Astrocyte of the cerebellum (primary cell): ENCODE measurements at regions not wholly inside any gene's neighbourhood (a gene's known extent, or its start where the extent isn't known, plus 50 kb on each side); places are given as distances from the start of the nearest gene placed in this dataset.
"Not testable (repeated sequence)": the region's sequence is repeated elsewhere in the genome, so short reads cannot be mapped to it uniquely, and the experiment has no call there.

Source experiments
- DNase-seq: peaks from one replicate; pipeline ENCODE4 v3.0.0-alpha.2; 2011; ENCODE audit warnings: low read depth
- H3K4me3 ChIP-seq: 2 replicates; pipeline ENCODE4 v1.5.1; 2011; ENCODE audit warnings: mild to moderate bottlenecking, low read depth, low read length, moderate library complexity
- in situ Hi-C: cut with HindIII; loops from 2 replicates; pipeline ENCODE4 v1.10.0; 2017; ENCODE audit warnings: low sequenced_read_pairs
- TF ChIP-seq, protein P1 (sequence below): IDR thresholded peaks from 2 replicates; pipeline ENCODE4 v1.5.1; 2012; ENCODE audit warnings: low read length, low read depth, moderate library complexity, mild to moderate bottlenecking; ENCODE audit errors: missing control alignments

- H3K4me3 ChIP-seq, in situ Hi-C loops, DNase-seq: not testable (repeated sequence)
These were observed 124.3 kb downstream of the PTCHD1 start for GRCh38 chrX:23458957-23459356.

DNA sequence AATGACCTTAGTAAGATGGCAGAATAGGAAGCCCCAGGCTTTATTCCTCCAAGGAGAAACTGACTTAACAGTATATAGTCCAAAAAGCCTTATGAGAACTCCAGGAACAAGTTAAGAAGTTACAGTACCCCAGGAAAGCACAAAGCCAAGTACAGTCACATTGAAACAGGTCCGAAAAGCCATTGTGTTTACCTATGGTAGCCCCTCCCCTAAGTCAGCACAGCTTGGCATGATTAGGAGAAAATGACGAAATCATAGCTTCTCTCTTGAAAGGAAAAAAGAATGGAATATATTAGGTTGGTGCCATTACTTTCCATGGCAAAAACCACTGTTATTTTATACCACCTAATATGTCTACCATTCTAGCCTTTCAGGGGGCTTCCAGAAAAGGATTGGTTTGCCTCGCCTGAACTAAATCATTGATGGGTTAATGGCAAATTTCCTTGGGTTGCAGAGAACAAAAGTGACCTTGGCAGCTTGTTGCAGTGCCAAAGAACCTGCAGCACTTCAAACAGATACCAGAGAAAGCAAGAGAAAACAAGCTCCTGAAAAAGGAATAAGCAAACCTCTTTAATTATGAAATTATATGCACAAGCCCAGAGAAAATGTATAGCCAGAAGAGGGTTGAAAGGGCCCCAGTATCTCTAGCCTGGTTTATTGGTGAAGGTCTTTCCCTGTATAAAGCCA is 130.6 kb downstream of the PTCHD1 start:
- no peak overlapping the region for H3K4me3 ChIP-seq
- TF ChIP-seq, protein P1, sequence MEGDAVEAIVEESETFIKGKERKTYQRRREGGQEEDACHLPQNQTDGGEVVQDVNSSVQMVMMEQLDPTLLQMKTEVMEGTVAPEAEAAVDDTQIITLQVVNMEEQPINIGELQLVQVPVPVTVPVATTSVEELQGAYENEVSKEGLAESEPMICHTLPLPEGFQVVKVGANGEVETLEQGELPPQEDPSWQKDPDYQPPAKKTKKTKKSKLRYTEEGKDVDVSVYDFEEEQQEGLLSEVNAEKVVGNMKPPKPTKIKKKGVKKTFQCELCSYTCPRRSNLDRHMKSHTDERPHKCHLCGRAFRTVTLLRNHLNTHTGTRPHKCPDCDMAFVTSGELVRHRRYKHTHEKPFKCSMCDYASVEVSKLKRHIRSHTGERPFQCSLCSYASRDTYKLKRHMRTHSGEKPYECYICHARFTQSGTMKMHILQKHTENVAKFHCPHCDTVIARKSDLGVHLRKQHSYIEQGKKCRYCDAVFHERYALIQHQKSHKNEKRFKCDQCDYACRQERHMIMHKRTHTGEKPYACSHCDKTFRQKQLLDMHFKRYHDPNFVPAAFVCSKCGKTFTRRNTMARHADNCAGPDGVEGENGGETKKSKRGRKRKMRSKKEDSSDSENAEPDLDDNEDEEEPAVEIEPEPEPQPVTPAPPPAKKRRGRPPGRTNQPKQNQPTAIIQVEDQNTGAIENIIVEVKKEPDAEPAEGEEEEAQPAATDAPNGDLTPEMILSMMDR, result no peak
- in situ Hi-C loops, result no loop called here
- DNase-seq, result no peak

GRCh38 chrX:23465985-23466384 is 131.3 kb downstream of the PTCHD1 start:
- DNase-seq, result no peak
- H3K4me3 ChIP-seq, result no peak overlapping the region
- in situ Hi-C loops, result no loop called here
- TF ChIP-seq, protein P1, result no peak

GRCh38 chrX:23478056-23478455 is 143.4 kb downstream of the PTCHD1 start:
- no peak for DNase-seq
- in situ Hi-C loops, result no loop called here
- H3K4me3 ChIP-seq, result no peak overlapping the region
- TF ChIP-seq, protein P1, result no peak

DNA sequence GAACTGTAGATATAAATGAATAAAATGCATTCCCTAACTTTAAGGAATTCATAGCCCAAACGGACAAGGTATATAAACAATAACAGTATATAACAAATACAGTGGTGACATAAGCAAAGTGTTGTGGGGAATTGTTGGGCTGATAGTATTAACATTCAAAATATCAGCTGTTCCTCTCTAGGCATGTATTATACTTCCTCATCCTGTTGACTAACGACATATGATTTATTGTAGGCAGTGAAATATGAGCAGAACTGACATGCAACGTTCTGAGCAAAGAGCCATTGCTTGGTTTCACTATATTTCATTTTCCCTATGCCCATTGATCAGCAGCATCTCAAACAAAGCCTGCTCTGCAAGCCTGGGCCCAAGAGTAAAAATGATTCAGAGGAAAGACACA is 143.9 kb downstream of the PTCHD1 start:
- H3K4me3 ChIP-seq, result no peak overlapping the region
- TF ChIP-seq, protein P1, result no peak
- no peak for DNase-seq
- in situ Hi-C loops, result no loop called here

GRCh38 chrX:23482561-23482960 is 147.9 kb downstream of the PTCHD1 start:
- in situ Hi-C loops, result no loop called here
- no peak for DNase-seq
- no peak overlapping the region for H3K4me3 ChIP-seq
- TF ChIP-seq, protein P1, result no peak

GRCh38 chrX:23483396-23483795 is 148.7 kb downstream of the PTCHD1 start:
- no peak overlapping the region for H3K4me3 ChIP-seq
- no peak for DNase-seq
- in situ Hi-C loops, result no loop called here
- TF ChIP-seq, protein P1, result no peak
